Urothelium cell line (cell line): ENCODE measurements at regions not wholly inside any gene's neighbourhood (a gene's known extent, or its start where the extent isn't known, plus 50 kb on each side); places are given as distances from the start of the nearest gene placed in this dataset.
A peak's percentile ranks its signal among the peaks of the same experiment; 100 is the strongest.

Source experiments
- DNase-seq: peaks from one replicate; pipeline ENCODE4 v3.0.0; 2011; ENCODE audit warnings: low spot score, mixed read lengths
- FAIRE-seq: peaks from 2 replicates; lab custom pipeline; 2011; peaks lifted over from hg19 to GRCh38; lab: Jason Lieb, UNC

DNA sequence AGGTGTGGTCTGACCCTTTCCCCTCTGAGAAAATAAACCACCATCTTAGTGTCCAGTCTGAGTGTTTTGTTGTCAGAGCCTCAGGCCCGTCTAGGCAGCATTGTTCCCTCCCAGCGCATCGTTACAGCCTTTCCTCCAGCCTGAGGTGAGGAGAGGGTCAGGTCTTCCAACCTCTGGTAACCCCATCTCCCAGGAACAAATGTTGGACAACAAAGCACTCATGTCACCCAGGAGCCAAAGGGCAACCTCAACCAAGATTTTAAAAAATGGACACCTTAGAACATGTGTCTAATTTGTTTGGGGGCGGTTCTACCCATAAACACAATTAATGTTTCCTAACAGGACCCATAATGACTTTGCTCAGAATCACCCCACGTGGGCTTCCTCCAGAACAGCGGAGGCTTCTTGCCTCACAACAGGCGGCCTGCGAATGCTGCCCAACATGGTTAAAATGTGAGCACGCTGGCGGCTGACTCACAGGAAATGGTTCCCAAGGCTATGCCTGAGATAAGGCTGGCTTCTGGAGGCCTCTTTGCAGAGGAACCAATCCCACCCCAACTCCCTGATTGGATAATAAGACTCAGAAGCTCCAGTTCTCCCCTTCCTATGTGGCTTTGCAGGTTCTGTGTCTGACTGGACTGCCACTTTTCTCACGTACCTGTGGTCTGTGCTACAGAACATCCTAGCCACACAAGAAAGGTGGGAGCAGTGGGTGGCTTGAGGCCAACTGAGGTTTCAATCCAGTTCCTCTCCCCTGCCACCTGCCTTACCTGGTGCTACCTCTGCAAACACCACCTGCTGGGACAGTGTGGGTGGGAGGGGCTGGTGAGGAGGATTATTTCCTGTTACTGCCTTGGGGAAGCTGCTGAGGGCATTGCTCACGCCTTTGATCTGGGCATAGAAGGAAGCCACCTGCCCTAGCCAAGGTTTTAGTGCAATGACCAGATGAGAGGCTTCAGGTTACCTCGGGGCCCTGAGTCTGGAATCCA lies 108.8 kb downstream of the B3GNT2 start:
- DNase-seq (peak; percentile 69), FAIRE-seq (no peak)

DNA sequence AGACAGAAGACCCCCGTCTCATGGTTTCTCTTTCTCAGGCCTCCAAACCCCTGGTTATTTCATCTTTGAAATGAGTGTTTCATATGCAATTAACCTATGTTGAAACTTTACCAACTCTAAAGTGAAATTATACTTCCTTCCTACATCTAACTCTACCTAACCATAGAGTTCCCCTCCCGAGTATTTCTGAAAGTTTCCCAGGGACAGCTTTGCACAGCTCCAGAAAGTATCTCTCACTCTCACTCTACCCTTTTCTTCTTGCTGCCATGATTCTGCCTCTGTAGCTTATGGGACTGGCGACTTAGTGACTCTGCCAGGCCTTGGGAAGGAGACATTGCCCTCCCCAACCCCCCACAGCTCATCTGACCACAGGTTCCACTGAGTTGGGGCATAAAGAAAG lies 107.9 kb downstream of the B3GNT2 start:
- DNase-seq: no peak
- FAIRE-seq: no peak

DNA sequence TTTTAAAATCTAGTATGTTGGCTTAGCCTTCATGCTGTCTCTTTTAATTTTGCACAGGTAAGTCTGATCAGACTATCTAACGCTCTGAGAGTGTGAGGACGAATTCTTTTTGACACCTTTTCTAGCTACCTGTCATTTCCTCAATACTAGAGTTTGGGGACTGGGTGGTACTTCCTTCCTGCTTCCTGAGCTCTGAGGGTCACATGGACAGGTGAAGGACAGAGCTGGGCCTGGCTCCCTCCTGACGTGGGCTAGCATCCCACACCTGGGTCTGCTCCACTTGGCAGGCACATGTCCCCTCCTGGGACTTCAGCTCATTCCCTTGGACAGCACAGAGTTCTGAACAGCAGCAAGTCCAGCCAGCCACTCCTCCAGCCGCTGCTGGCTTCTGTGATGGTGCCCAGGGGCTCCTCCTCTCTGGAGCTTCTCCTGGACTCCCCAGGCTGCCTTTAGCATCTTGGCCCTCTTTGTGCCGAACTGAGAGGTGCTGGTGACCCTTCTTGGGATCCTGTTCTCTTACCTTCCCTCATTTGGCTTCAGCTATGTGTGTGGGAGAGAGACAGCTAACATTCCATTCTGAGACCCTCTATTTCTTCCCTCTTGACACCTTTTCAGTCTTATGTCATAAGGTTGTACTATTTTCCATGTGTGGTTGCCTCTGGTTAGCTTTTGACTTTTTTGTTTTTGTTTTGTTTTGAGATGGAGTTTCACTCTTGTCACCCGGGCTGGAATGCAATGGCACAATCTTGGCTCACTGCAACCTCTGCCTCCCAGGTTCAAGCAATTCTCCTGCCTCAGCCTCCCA lies 106.9 kb downstream of the B3GNT2 start:
- FAIRE-seq (no peak), DNase-seq (no peak)

DNA sequence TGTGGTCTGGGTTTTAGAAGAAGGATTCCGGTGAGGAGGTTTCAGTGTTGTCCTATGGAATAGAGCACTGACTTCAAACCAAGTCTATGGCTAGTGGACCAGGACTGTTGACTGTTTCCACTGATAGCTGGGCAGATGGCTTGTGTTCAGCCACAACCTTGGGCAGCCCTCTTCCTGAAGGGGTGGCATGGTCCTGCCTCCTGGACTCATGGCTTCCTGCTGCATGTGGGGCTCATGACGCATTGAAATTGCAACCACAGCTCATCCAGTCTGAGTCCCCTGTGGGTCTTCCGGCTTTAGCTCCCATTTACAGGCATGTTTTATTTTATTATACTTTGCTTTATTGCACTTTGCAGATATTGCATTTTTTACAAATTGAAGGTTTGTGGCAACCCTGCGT lies 105.0 kb downstream of the B3GNT2 start:
- DNase-seq: no peak

DNA sequence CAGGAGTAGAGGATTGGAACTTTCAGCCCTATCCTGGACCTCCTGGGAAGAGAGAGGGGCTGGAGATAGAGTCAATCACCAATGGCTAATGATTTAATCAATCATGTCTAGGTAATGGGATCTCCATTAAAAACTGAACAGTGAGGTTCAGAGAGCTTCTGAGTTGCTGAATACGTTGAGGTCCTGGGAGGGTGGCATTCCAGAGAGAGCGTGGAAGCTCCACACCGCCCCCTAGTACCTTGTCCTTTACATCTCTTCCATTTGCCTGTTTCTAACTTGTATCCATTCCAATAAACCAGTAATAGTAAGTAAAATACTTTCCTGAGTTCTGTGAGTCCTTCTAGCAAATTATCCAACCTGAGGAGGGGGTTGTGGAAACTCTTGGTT lies 101.7 kb downstream of the B3GNT2 start:
- DNase-seq: no peak
- FAIRE-seq: no peak

More for the DNA sequence above, 105.0 kb downstream of the B3GNT2 start:
- FAIRE-seq: no peak

DNA sequence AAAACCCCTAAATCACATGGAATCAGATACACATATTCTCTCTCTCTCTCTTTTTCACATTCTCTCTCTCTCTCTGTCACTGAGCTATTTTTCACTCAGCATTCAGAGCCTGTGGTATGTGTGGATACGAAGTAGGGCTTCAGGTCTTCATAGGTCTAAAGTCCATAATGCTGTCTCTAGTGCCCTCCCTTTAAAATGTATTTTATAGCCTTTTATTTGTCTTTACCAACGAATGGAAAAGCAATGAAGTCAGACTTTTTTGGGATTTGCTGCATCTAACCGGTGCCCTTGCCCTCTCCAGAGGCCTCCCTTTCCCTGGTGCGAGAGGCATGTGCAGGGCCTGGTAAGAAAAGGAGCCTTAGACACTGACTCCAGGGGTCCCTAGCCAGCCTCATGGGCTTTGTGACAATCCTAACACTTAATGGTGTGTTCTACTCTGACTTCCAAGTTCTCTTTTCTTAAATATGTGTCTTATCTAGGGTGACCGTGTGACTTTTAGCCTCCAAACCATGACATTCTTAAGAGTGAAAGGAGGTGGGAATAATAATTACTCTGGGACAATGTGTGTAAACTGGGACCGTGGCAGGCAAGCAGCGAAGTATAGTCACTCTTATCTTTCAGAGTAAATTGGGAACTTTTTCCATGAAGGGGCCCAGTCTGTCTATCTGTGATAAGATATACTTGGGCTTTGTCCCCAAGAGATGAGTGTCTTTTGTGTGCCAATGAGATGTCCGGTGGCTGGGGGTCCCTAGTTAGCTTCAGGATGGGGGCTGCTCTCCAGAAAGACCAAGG lies 101.1 kb downstream of the B3GNT2 start:
- FAIRE-seq: no peak
- no peak for DNase-seq

DNA sequence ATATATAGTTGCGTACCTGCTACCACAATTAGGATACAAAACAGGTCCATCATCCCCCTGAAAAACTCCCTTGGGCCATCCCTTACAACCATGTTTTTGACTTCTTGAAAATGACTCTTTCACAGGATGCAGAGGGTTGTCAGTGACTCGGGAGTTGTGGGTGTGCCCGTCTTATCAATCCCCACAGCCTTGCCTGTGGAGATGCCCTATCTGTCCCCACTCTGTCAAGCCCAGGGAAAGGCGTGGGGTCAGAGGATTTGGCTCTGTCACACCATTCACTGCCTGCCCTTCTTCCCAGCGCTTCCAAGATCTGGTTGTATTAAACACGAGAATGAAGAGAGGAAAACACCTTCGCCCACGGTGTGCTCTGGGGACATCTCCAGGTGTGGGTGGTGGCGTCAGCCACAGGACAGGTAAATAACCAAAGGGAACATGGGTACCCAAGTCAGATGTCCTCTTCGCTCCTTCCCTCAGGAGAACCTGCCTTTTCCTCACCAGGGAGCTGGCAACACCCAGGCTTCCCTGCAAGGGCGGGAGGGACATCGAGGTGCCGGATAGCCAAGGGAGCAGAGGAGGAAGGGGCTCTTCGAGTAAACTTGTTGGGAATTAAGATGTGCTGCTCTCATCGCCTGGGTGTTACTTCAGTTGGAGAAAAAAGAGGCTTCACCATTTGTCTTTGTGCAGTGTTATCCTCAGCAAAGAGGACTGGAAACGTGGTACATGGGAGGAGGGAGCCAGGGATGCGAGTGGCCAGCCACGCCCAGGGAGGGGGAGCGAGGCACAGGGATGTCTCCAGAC lies 100.3 kb downstream of the B3GNT2 start:
- DNase-seq: no peak
- no peak for FAIRE-seq

DNA sequence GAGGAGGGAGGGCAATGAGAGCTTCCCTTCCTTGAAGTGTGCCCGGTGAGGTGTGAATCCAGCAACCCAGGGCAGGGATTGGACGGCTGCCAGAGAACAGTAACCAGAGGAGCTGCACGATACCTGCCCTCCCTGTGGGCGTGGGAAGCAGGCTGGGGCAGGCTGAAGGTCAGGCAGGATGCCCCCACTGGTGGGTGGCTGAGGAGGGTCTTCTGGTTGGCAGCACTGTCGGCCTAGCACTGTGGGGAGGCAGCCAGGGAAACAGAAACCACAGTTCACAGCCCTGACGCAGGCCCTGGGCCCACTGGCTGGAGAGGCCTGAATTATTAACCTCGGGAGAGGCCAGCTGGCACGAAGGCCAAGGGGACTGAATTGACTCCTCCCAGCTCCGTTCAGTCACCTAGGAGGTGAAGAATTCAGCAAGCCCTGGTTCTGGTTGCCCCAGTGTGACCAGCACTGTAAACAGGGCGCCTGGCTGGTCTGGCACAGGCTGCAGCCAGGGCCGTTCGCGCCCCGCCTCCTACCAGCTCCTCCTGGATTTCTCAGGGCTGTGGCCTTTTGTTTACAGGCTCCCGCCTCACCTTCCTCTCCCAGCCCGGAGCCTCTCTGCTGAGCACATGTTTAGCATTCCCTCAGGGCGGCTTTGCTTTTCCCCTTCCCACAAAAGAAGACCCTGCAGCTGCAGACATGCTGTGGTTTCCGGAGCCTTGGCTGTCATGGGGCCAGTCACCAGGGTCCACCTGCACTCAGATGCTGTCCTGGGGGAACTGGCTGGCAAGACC lies 97.8 kb downstream of the B3GNT2 start:
- DNase-seq (peak; percentile 77), FAIRE-seq (peak; percentile 23)

DNA sequence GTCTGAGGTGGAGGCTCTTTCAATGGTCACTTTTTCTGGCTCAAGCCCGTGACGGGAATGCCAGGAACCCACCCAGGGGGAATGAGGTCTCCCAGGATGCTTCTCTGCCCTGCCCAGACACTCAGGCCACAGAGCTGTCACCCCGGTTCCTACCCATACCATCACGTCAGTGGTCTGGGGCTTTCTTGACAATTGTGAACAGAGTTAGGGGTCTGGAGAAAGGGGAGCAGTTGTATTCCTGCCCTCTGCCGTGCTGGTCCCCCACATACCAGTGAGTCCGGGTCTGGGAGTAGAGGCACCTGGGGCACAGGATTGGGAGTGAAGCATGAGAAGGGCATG lies 97.2 kb downstream of the B3GNT2 start:
- no peak for DNase-seq
- FAIRE-seq: no peak

DNA sequence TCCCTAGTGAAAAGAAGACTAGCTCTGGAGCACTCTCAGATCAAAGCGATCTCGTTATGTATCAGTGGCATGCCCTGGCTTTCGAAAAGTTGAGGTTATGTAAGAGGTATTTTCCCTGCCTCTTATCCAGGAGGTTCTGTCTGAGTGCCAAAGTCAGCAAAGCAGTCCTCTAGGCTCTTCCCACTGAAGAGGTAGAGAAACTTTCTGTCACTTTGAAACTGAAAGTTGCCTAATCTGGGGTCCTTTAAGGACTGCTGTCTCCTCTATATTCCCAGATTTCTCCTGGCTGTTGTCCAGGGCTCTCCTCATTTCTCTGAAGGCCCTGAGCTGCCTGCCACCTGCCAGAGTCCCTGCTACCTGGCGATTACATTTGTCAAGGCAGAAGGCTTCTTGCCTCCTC lies 96.3 kb downstream of the B3GNT2 start:
- DNase-seq (peak; percentile 43), FAIRE-seq (no peak)

DNA sequence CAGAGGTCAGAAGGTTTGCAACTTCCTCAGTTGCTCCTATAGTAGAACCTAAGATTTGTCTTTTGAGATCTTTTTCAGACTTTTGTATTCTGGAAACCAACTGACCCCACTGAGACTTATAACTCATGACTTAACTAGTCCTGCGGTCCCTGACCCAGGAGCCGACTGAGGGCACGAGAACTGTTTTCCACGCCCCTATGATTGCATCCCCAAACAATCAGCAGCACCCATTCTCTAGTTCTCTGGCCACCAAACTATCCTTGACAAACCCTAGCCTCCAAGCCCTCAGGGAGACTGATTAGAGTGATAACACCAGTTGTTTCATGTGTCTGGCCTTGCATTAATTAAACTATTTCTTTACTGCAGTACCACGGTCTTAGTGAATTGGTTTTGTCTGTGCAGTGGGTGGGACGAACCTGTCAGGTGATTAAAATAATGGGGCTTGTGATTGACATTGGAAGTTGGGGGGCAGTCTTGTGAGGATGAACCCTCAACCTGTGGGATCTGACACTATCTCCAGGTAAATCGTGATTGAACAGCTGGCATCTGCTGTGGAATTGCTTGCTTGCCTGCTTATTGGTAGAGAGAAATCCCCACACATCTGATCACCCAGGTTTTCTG lies 95.7 kb downstream of the B3GNT2 start:
- FAIRE-seq (no peak), DNase-seq (no peak)

DNA sequence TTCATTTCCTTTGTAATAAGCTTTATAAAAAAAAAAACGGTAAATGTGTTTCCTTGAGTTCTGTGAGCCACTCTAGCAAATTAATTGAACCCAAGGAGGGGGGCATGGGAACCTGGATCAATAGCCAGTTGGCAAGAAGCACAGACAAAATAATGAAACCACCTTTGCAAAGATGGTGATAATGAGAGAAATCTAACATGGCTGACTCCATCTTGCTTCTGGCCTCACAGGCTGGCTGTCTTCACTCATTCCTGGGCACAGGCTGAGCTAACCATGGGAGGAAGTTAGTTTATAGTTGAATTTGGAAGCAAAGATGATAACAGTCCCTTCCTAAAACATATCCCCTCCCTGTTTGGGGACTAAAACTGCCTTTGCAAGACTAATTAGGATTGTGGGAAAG lies 95.1 kb downstream of the B3GNT2 start:
- FAIRE-seq (no peak), DNase-seq (no peak)

DNA sequence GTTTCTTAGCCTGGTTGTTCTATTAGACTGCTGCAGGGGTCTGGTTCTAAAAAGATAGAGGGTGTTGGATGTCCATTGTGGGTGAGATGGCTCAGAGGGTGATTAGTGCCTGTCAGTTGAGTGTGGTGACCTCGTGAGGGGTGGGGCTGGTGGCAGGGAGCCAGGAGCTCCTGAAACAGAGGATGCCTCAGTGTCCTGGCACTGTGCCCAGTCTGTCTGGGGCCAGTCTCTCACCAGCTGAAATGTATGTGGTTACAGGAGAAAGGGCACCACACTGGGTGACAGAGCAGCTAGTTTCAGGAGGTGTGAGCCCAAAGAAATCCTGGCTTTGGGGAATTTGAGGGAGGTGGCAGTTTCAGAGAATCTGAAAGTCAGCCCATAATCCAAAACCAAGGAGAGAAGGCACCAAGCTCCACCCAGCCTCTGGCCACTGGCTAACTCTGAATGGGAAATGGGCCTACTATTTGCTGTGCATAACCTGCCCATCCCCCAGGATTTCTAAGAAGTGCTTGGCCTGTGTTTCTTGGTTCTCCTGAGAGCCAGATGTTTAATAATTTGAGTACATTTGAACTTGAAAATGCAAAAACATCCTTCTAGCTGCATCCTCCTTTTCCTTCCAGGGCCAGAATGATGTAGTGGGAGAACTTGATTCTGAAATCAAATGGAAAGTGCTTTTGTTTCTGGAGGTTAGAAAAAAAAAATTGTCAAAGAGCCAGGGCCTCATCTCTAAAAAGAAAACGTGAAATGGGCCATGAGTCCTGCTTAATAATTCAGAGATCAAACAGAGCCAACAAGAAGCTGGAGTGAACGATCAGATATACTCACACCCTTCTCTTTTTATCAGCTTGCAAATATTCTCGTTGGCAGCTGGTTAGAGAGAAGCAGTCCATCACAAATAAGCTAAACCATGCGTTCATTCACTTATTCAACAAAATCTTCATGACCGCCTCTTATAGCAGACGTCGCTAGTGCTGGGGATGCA lies 92.3 kb downstream of the B3GNT2 start:
- DNase-seq (peak; percentile 87), FAIRE-seq (peak; percentile 77)

DNA sequence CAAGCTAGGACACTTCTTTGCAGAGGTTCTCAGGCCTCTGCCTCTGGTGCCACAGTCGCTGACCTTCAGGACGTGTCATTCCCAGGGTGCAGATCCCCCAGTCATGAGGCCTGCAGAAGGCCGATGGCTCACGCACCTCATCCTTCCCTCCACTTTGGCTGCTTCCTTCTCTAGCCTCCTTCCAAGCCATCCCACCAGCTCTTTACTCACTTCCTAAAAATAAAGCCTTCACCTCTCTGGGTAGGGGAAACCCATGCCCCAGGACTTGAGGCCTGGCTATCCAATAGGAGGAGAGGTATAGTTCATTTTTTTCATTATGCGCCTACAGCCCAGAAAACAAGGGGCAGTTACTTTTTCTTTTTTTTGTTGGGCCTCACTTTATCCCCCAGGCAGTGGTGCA lies 91.4 kb downstream of the B3GNT2 start:
- DNase-seq: no peak
- FAIRE-seq: no peak

DNA sequence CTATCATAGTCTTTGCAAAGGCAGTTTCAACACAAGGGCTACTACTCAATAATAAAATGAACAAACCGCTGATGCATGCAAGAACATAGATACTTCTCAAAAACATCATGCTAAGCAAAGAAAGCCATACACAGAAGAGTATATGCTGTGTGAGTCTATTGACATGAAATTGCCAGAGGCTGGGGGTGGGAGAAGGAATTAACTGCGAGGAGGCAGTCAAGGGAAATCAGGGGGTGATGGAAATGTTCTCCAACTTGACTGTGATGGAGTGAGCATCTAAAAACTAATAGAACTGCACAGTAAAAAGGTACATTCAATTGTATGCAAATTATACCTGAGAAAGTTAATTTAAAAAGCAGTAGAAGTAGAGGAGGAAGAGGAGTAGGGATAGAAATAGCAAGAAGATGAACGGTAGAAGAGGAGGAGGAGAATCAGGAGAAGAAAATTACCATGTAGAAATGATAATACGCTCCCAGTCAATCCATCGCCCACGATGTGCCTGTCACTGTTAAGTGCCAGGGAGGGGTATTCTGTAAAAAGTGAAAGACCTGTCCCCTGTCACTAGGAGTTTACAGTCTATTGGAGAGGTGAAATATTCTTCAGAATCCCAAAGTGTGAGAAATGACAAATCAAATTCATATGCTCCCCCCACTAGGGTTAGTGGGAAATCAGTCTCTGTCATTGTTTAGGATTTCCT lies 90.3 kb downstream of the B3GNT2 start:
- FAIRE-seq (no peak), DNase-seq (no peak)

DNA sequence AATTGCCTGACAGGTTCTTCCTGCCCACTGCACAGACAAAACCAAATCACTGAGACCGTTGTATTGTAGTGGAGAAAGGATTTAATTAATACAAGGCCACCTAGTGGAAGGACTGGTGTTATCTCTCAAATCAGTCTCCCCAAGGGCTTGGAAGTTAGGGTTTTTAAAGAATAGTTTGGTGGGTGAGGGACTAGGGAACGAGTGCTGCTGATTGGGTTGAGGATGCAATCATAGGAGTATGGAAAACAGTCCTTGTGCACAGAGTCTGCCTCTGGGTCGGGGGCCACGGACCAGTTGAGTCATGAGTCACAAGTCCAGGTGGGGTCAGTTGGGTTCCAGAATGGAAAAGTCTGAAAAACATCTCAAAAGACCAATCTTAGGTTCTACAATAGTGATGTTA lies 89.1 kb downstream of the B3GNT2 start:
- no peak for DNase-seq
- FAIRE-seq: no peak

DNA sequence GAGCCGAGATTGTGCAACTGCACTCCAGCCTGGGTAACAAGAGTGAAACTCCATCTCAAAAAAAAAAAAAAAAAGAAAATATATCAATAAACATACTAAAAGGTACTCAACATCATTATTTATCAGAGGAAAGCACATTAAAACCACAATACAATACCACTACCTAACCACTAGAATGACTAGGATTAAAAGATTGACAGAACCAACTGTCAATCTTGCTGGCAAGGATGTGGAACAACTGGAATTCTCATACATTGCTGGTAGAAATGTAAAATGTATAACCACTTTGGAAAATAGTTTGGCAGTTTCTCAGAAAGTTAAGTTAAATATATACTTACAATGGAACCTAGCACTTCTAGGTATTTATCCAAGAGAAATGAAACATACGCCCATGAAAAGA lies 88.6 kb downstream of the B3GNT2 start:
- FAIRE-seq (no peak), DNase-seq (no peak)
